ENCODE measurements at regions not wholly inside any gene's neighbourhood (a gene's known extent, or its start where the extent isn't known, plus 50 kb on each side); places are given as distances from the start of the nearest gene placed in this dataset.

DNA sequence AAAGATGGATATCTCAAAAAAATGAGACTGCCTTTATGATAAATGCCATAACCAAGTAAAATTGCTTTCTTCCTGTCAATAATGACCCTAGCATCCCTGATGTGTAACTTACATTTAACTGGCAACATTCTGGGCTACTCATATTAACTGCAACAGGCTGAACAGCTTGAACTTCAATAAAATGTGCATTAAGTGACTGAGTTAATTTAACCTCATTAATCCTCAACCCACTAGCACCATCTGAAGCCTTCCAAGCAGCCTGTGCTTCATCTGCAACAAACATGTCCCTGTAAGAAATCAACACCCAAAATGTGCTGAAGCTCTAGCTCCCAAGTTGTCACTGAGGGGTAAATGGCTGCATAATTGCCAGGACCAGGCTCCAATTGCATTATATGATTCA, 296.2 kb upstream of the ZC3H15 start:
- Histone ChIP-seq H2AFZ (ENCODE audit: low read depth, low read length) (no peak overlapping the region), H3K4me1 (ENCODE audit: control insufficient read depth, extremely low read depth, insufficient read depth, low read length) (no peaks in the 10 kb centered on the region), H3K27me3 (ENCODE audit: control insufficient read depth in 2 of 2, insufficient read depth in 2 of 2, low read length in 2 of 2) (no peaks in the 10 kb centered on the region), H3K36me3 (ENCODE audit: control insufficient read depth in 2 of 2, extremely low read depth in 1 of 2, insufficient read depth in 2 of 2, low read length in 2 of 2) (no peaks in the 10 kb centered on the region), H3K4me2 (ENCODE audit: insufficient read depth, low read length) (no peak overlapping the region), H3K9me3 (replicated peaks; ENCODE audit: control insufficient read depth, insufficient read depth, low read length) (no peaks in the 10 kb centered on the region), H3K9me1 (replicated peaks; ENCODE audit: control insufficient read depth, extremely low read depth, insufficient read depth, low read length) (no peaks in the 10 kb centered on the region), H3K79me2 (ENCODE audit: control insufficient read depth, insufficient read depth, low read length) (no peaks in the 10 kb centered on the region), H3K9ac (replicated peaks; ENCODE audit: extremely low read depth, insufficient read depth, low read length) (no peak overlapping the region), H3K4me3 (replicated peaks in 1 of 3; ENCODE audit: insufficient read depth in 1 of 3, low read depth in 1 of 3, low read length in 3 of 3) (no peak overlapping the region), H4K20me1 (replicated peaks; ENCODE audit: control insufficient read depth, extremely low read depth, insufficient read depth, low read length) (no peaks in the 10 kb centered on the region), H3K27ac (ENCODE audit: insufficient read depth, low read depth, low read length) (no peak overlapping the region)
- ChIA-PET POLR2A (no interaction called here), CTCF (no interaction called here)
- intact Hi-C loops (cut with micrococcal nuclease) (no loop called here), dilution Hi-C loops (cut with MboI; ENCODE audit: extremely low pct_ligation_motif_present, low sequenced_read_pairs) (no loop called here)
- no TSS peak for BruUV-seq (replicated peaks)
- FAIRE-seq: no peak
- TF ChIP-seq POLR2A (IDR thresholded peaks at IDR 0.05; ENCODE audit: low read depth, low read length) (no peak), JUN (IDR thresholded peaks at IDR 0.05; ENCODE audit: borderline replicate concordance, insufficient read depth, insufficient read length, low read depth) (no peak), POLR2AphosphoS5 (IDR thresholded peaks at IDR 0.05; ENCODE audit: insufficient read depth, low read depth, low read length) (no peak), GATA2 (IDR thresholded peaks at IDR 0.05; ENCODE audit: insufficient read depth, insufficient read length, low read depth, low read length) (no peak), MAX (IDR thresholded peaks at IDR 0.05; ENCODE audit: insufficient read depth, insufficient read length) (no peak), EZH2 (IDR thresholded peaks at IDR 0.05; ENCODE audit: borderline replicate concordance, low read depth, low read length, severe bottlenecking) (no peak), FOS (IDR thresholded peaks at IDR 0.05; ENCODE audit: borderline replicate concordance, insufficient read depth, low read length) (no peak), MYC (IDR thresholded peaks at IDR 0.05; ENCODE audit: low read depth, low read length) (no peak)
- TF ChIP-seq, protein P1, sequence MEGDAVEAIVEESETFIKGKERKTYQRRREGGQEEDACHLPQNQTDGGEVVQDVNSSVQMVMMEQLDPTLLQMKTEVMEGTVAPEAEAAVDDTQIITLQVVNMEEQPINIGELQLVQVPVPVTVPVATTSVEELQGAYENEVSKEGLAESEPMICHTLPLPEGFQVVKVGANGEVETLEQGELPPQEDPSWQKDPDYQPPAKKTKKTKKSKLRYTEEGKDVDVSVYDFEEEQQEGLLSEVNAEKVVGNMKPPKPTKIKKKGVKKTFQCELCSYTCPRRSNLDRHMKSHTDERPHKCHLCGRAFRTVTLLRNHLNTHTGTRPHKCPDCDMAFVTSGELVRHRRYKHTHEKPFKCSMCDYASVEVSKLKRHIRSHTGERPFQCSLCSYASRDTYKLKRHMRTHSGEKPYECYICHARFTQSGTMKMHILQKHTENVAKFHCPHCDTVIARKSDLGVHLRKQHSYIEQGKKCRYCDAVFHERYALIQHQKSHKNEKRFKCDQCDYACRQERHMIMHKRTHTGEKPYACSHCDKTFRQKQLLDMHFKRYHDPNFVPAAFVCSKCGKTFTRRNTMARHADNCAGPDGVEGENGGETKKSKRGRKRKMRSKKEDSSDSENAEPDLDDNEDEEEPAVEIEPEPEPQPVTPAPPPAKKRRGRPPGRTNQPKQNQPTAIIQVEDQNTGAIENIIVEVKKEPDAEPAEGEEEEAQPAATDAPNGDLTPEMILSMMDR (IDR thresholded peaks at IDR 0.05; ENCODE audit: extremely low read depth in 1 of 2, insufficient read depth in 1 of 2, low read depth in 1 of 2, low read length in 2 of 2): no peak
- no peak for DNase-seq (ENCODE audit: low read depth, low spot score)

All from endothelial cell of umbilical vein (primary cell).